GM21737 (cell line): ENCODE measurements at regions not wholly inside any gene's neighbourhood (a gene's known extent, or its start where the extent isn't known, plus 50 kb on each side); places are given as distances from the start of the nearest gene placed in this dataset.
"Not testable (repeated sequence)": the region's sequence is repeated elsewhere in the genome, so short reads cannot be mapped to it uniquely, and the experiment has no call there.

ENCODE experiments used
- ATAC-seq: cut with Tn5 transposase; IDR thresholded peaks from one replicate; pipeline ENCODE4 v1.9.1; 2021; ENCODE audit warnings: mild to moderate bottlenecking, moderate library complexity; ENCODE audit not compliant: unreplicated experiment

DNA sequence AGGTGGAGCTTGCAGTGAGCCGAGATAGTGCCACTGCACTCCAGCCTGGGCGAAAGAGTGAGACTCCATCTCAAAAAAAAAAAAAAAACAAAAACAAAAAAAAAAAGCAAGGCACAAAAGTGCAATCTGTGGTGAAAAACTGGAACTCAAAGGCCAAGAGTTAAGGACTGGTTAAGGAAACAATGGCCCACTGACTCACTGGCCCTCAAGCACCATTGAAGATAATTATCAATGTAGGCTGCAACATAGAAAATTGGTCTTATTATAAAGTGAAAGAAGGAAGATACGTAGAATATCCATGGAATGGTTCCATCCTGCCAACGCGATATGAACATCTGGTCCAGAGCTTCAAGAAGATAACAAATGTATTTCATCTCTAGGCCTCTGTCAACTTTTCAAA, 444.2 kb downstream of the SOX9 start:
- ATAC-seq: no peak

DNA sequence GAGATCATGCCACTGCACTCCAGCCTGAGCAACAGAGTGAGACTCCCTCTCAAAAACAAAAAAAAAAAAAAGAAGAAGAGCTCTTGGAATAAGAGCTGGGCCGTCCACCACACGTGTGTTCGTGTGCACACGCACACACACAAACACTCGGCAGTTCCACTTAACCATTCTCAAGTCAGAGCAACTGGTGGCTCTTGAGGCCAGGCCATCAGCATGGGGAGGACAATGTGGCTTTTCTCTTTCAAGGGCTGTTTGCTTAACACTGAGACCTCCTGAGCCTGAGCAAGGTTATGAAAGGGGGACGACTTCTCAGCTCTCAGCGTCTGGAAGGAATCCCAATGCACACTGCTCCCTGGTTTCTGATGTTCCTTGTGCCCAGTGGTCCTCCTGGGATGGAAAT, 444.9 kb downstream of the SOX9 start:
- no peak for ATAC-seq

DNA sequence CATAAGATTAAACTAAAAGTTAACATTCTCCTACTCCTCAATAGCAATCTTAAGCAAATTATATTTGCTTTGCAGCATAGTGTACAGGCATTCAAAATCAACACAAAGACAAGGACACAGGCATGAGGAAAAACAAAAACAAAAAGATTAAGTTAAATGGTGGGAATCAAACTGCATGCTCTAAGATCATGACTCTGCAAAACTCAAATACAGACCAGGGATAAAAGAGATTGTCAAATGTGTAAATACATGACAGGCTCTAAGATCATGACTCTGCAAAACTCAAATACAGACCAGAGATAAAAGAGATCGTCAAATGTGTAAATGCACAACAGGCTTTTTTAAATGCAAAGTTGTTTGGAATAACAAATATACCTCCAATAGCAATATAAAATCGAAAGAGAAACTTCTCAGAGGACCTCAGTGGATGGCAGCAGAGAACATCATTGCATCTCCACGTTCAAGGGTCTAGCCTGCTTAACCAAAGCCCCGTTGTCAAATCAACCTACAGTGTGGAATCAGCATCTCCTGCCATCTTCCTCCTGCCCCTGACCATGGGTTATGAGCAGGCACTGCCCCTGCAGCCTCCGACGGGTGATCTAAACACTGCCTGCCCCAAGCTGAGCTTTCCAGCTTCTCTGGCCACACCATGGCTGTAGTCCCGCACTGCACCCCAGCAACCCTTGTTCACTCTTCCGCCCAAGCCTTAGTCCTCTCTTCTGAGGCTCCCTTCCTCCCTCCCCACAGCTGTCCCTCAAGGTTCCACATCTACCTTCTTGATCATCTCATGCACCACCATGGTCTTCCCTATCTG, 446.1 kb downstream of the SOX9 start:
- ATAC-seq: no peak

DNA sequence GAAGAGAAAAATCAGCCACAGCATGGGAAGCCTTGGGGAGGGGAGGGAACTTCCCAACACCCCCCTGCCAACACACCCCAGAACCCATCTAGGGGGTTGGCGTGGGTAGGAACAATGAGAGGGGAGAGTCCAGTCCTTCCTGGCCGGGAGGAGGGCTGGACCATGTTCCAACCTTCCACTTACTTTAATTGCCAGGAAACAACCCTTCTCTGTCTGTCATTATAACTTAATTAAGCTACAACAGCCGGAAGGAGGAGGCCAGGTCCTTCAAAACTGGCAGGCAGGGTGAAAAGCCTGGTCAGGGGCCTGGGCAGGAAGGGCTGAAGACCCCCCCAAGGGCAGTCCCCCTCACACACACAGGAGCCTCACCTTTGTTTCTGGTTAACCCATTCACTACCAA, 447.0 kb downstream of the SOX9 start:
- ATAC-seq: no peak

DNA sequence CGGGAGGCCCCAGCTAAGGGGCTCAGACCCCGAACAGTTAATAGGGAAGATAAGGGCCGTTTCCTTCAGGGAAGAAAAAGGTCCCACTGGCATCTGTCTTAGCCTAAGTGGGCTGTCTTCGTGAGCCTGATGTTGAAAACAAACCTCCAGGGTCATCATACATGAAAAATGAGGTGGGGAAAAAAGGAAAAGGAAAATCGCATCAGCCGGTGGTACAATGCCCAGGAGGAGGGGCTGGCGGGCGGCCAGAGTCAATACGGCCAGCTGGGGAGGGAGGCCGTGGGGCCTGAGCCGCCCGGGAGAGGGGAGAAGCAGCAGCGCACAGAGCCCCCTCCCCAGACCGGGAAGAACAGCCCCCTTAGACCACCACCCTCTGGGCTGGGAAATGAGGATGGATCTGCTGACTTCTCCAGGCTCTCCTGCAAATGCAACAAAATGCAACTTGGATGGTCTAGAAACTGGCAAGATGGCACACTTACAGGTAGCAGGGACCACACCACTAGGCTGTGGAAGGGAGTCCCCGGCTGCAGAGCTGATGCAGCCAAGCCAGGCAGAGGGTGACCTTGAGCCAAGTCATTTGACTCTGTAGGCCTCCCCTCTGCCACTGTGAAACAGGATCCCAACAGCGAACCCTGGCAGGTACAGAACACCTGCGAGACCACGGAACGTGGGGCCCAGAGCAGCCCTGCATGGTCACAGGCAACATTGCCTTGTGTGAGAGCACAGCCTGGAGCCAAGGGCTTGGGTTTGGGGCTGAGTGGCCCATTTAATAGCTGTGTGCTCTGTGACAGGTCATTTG, 448.5 kb downstream of the SOX9 start:
- ATAC-seq: no peak

DNA sequence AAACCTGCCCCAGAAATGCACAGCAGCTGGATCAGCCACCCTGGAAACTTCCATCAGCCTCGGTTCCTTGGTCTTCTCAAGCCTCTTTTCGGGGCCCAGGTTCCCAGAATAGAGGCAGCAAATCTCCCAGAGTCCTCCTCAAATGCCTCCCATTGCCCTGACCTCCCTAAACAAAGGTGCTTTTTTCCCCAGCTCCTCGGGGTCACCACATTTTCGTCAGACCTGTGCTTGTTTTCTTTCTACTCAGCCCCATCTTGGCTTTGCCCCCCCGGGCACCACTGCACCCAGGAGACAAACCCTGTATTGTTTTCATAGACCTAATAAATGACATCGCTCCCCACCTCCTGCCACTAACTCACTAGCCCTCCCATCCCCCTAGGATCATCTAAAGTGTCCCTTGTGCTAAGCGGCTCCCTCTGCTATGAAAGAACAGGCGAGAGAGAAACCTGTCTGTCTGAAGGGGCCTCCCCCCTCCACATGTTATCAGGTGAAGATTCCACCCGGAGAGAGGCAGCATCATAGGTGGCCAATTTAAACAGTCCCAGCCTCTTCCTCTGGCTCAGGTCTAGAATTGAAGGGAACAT, 451.1 kb downstream of the SOX9 start:
- ATAC-seq: no peak

DNA sequence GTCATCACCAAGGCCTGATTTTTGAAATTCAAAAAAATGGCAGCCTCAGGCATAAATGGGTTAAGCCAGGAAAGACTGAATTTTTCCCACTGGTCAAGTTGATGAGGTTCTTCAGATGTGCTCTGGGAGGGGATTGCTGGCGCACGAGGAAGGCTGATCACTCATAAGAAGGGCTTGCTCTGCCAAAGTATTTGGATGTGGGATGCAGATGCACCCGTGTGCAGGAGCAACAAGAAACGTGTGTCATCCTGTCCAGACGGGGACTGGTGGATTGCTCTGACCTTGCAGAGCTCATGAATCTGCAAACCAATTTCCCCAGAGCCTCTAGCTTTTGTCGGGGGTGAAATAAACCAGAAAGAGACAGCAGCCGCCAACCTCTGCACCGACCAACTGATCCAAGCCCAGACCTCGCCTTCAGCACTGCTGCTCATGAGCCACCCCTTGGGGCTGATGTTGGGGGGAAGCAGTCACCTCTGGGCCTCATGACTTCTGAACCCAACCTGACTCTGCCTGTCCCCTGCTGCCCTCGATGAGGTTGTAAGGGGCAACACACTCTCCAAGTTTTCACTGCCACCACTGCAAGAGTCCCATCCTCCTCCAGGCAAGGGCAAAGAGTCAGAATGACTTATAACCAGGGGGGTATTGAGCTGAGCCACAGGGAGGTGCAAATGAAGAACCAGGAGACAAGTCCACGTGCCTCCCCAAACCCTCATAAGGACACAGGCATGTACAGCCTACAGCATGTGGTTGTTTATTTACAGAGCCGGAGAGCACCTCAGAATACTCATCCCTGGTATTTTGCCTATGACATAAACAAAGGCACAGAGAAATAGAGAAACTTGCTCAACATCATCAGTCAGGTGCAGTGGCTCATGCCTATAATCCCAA, 452.0 kb downstream of the SOX9 start:
- no peak for ATAC-seq

DNA sequence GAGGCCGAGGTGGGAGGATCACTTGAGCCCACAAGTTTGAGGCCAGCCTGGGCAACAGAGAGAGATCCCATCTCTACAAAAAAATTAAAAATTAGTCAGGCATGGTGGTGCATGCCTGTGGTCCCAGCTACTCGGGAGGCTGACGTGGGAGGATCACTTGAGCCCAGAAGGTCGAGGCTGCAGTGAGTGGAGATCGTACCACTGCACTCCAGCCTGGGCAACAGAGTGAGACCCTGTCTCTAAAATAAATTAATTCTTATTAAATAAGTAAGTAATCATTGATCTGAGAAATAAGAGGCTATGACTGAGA, 452.6 kb downstream of the SOX9 start:
- ATAC-seq: not testable (repeated sequence)

DNA sequence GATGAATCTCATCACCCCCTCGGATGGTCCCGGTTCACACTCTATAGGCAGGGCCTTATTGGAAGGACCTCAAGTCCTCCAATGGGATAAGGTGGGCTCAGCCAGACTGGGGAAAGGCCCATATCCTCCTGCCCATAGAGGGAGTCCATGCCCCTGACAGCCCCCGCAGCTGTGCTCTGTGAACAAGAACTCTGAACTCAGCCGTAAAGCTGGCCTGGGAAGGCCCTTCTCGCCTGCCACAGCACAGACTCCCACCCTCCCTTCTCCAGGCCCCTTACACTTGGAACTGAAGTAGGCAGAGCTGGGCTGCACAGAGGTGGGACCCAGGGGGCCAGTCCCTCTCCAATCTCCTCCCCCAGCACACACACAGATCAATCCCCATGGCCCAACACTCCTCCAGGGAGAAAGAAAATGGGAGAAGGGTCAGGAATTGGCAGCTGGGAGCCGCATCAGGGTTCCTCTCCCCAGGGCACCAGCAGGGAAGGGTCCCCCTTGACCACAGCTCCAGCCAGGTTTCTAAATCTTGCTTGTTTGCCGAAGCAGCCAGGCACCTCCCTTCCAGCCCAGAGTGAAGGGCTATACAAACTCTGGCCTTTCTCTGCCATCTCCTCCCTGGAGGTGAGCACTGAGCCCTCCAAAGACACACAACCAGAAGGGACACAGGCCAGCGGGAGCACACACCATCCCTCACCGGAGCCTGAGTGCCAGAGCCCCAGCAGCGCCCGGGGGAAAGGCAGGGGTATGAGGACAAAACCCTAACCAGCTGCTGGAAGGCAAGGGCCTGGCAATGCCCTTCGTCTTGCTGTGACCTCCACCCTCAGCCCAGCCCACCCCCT, 454.1 kb downstream of the SOX9 start:
- ATAC-seq: no peak

DNA sequence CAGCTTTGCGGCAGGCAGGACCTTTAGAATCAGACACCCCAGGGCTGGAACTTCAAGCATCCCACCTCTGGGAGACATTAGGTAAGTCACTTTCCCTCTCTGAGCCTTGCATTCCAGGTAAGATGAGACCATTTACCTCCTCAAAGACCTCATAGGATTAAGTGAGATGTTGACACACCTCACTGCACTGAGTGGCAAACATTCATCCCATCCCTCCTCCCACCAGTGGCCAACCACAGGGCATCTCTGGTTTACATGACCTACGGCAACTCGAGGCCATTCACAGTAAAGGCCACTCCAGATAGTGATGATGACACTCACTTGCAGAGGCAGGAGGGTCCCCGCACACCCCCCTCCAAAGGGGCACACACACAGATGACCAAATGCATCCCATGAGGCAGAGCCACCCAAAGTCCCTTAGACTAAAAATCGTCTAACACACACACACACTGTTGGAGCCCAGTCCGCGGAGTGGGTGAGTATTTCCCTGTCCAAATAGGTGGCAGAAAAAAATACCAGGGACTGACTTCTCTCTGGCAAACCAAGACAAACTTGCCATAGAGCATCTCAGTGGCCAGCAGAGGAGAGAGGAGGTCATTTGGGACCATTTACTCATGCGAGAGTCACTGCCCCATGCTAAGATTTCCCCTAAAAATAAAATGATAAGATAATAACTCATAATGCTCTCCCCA, 454.9 kb downstream of the SOX9 start:
- no peak for ATAC-seq

DNA sequence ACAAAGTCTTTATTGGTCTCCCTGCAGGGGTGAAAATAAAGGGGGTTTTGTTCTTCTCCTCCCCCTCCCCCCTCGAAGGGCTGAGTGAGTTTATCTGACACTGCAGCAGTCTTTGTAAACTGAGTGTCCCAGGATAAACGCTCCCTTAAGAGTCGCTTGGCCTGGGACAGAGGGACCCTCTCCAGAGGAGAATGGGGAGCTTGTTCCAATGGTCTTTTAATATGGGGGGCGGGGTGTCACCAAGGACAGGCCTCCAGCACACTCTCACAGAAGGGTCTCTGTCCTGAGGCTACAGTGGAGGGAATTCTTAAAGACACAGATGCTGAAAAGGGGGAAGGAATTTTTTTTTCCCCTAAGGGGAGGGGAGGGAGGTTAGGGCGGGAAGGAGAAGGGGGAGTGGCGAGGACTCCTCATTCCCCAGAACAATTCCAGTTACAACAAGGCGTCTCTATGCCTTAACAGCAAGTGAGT, 455.5 kb downstream of the SOX9 start:
- no peak for ATAC-seq

DNA sequence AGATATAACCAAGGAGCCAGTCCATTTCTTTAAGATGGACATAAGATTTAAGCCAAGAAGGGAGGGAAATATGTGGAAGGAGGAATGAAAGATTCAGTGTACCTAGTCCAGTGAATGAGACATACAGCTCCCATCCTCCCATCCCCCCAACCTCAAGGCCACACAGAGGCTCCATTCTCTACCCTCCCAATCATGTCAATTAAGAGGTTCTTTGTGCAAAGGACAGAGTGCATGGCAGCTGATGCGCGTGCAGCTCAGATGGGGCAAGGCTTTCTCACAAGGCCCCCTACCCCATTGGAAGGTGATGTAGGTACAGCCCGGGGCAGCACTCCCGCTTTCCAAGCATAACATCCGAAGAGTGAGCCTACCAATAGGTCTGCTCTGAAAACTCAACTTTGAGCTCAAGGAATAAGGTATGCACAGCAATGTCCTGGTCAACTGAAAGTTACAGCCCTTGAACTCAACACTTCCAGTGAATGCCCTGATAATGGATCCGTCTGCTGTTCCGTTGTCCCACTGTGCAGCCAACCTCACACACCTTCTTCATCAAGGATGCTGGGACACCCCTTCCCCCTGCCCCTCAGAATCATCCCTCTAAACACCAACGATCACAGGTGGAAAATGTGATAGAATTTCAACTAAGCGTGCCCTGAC, 458.1 kb downstream of the SOX9 start:
- no peak for ATAC-seq

DNA sequence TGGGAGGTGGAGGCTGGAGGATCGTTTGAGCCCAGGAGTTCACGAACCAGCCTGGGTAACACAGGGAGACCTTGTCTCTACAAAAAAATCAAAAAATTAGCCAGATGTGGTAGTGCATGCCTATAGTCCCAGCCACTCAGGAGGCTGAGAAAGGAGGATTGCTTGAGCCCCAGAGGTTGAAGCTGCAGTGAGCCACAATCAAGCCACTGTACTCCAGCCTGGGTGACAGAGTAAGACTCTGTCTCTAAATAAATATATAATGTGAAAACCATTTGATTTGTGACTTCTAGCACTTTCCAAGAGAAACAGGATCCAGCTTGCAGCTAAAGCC, 459.1 kb downstream of the SOX9 start:
- no peak for ATAC-seq

DNA sequence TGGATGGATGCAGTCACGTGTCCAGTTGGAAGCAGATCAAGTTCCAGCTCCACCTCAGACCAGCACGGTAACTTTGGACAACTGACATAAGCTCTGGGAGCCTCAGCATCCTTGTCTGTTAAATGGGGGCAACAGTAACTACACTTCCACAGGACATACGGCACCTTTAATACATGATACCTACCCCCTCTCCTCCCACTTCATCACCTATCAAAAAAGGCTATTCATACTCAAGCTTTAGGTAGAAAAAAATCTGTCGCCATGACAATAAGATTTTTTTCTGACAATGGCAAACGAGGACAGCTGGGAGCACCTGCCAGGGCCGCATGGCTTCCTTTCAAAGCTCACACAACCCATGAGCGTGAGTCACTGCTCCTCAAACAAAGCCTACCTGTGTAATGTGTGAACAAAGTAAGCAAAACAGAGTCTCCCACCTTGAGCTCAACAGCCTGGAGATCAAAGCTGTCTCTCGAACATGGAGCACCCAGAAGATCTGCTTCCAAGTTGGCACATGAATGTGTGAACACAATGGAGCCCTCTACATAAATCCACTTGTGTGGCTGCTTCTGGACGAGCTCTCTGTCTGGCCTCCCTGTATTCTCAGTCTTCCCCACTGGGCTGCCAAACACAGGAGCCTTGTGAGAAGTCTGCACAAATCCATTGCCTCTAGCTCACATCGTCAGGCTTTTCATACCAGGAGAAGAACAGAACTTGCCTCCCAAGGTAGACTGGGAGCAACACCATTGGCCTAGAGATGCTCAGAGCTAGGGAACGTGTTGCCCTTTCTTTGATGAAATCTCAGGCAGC, 459.7 kb downstream of the SOX9 start:
- no peak for ATAC-seq

DNA sequence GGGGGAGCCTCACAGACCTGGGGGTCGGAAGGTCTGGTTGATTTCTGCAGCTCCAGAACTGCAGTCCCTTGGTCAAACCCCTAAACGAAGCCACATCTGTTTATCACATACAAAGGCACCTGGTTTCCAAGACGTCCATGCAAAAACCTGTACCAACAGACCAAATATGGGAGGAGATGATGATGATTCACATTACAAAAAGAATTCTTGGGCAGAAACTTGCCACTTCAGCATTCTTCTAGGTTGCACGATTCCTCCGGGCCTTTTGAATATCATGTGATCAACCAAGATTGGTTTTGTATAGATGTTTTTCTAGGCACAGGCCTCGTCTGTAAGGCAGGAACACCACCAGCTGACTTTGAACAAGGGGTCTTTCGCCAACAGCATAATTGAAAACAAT, 466.3 kb downstream of the SOX9 start:
- no peak for ATAC-seq

DNA sequence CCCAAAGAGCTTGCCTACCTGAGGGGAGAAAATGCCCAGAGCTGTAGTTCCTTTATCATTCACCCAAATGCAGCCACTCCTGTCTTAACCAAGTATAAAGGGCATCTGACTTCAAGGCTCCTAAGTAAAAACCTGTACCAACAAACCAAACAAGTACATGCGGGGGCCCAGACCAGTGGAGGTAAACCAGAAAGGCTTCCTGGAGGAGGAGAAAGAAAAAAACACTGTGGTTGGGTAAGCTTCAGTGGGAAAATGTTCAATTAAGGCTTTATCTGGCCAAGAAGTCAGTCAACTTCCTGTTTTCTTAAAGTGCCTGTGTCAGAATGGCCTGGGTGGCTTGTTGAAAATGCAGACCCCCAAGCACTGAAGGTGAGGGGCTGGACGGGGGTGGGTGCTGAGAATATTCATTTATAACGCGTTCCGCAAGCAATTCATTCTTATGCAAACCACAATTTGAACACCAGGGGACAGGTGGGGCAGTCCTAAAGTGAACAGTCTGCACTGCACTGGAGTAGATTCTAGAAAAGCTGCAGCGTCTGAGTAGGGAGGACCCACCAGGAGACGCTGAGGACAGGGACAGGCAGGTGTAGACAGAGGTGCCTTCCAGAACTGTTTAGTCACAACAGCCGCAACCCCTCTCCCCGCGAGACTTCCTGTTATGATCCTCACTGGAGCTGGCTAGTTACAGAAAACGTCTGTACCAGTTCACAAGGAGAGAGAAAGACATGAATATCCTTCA, 467.1 kb downstream of the SOX9 start:
- ATAC-seq: no peak

DNA sequence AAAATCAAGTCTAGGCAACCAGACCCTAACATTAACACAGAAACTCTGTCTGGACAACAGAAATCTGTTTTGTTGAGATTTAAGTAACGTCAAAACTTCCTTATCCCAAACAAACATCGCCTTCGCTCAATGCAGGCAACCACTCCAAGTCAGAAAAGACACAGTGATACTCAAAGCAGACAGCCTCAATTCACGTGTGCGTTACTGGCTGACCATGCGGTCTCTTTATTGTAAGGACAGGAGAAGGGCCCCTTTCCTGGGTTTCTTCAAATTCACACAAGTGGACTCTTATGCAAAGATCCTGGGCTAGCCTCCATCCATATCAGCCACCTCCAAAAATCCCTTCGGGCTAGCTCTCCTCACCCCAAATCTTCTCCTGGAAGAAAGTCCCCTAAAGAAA, 467.7 kb downstream of the SOX9 start:
- no peak for ATAC-seq

DNA sequence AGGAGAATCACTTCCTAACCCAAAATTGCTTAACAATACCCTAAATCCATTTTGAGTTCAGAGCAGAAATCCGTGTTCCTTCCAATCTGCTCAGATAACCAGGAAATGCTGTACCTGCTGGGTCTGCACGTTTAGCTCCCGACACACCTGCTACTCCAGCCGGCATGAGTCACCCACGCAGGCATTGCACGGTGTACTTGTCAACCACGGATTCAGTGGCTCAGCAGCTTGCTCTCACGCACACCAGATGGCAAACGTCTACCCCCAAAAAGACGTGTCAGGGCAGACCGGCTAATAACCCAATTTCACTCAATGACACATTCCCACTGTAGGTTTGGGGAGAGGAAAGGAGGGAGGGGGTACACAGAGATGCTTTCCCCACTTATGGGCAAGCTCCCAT, 468.1 kb downstream of the SOX9 start:
- no peak for ATAC-seq
